GM23338 (cell line): ENCODE measurements at regions not wholly inside any gene's neighbourhood (a gene's known extent, or its start where the extent isn't known, plus 50 kb on each side); places are given as distances from the start of the nearest gene placed in this dataset.

Experiments used
- EZH2 ChIP-seq: fragments of 200-600 bp; sonication (generic); IDR thresholded peaks from one replicate; pipeline ENCODE4 v1.8.0; 2017; ENCODE audit warnings: antibody characterized with exemption, mild to moderate bottlenecking, low read depth; ENCODE audit not compliant: unreplicated experiment
- EZH2phosphoT487 ChIP-seq: fragments of 200-600 bp; sonication (generic); IDR thresholded peaks from one replicate; pipeline ENCODE4 v1.8.1; 2018; ENCODE audit warnings: antibody characterized with exemption; ENCODE audit not compliant: unreplicated experiment
- NANOG ChIP-seq: IDR thresholded peaks from 2 replicates; pipeline ENCODE4 v1.6.1; 2016; ENCODE audit warnings: antibody characterized with exemption, borderline replicate concordance
- POLR2AphosphoS5 ChIP-seq: IDR thresholded peaks from 2 replicates; pipeline ENCODE4 v1.6.1; 2016; ENCODE audit warnings: antibody characterized with exemption, low read depth
- TF ChIP-seq, protein P1 (sequence below), 2 experiments: fragments of 200-600 bp in 1 of 2; sonication (generic) in 1 of 2; conservative IDR thresholded peaks; 2 replicates each; pipeline versions ENCODE4 v1.5.1 to v1.6.1; 2016 to 2017; ENCODE audit warnings: antibody characterized with exemption in 2 of 2, low read depth in 2 of 2, mild to moderate bottlenecking in 2 of 2, moderate library complexity in 1 of 2
- TF ChIP-seq, protein P2 (sequence below): IDR thresholded peaks from one replicate; pipeline ENCODE4 v1.6.1; 2018; ENCODE audit warnings: antibody characterized with exemption; ENCODE audit not compliant: unreplicated experiment

DNA sequence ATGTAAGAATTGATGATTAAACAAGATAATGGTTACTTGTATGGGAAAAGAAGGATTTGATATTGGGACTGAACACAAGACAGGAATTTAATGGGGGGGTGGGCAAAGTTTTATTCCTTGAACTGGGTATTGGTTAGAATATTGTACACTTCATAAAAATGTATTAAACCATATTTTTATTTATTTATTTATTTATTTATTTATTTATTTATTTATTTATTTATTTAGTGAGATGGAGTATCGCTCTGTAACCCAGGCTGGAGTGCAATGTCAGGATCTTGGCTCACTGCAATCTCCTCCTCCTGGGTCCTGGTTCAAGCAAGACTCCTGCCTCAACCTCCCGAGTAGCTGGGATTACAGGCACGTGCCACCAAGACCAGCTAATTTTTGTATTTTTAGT, 287.1 kb upstream of the SLITRK5 start:
- TF ChIP-seq, protein P1, sequence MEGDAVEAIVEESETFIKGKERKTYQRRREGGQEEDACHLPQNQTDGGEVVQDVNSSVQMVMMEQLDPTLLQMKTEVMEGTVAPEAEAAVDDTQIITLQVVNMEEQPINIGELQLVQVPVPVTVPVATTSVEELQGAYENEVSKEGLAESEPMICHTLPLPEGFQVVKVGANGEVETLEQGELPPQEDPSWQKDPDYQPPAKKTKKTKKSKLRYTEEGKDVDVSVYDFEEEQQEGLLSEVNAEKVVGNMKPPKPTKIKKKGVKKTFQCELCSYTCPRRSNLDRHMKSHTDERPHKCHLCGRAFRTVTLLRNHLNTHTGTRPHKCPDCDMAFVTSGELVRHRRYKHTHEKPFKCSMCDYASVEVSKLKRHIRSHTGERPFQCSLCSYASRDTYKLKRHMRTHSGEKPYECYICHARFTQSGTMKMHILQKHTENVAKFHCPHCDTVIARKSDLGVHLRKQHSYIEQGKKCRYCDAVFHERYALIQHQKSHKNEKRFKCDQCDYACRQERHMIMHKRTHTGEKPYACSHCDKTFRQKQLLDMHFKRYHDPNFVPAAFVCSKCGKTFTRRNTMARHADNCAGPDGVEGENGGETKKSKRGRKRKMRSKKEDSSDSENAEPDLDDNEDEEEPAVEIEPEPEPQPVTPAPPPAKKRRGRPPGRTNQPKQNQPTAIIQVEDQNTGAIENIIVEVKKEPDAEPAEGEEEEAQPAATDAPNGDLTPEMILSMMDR (conservative IDR thresholded peaks at IDR 0.05; ENCODE audit: low read depth in 2 of 2) = no peak
- no peak for TF ChIP-seq EZH2phosphoT487
- TF ChIP-seq POLR2AphosphoS5 = no peak
- TF ChIP-seq, protein P2, sequence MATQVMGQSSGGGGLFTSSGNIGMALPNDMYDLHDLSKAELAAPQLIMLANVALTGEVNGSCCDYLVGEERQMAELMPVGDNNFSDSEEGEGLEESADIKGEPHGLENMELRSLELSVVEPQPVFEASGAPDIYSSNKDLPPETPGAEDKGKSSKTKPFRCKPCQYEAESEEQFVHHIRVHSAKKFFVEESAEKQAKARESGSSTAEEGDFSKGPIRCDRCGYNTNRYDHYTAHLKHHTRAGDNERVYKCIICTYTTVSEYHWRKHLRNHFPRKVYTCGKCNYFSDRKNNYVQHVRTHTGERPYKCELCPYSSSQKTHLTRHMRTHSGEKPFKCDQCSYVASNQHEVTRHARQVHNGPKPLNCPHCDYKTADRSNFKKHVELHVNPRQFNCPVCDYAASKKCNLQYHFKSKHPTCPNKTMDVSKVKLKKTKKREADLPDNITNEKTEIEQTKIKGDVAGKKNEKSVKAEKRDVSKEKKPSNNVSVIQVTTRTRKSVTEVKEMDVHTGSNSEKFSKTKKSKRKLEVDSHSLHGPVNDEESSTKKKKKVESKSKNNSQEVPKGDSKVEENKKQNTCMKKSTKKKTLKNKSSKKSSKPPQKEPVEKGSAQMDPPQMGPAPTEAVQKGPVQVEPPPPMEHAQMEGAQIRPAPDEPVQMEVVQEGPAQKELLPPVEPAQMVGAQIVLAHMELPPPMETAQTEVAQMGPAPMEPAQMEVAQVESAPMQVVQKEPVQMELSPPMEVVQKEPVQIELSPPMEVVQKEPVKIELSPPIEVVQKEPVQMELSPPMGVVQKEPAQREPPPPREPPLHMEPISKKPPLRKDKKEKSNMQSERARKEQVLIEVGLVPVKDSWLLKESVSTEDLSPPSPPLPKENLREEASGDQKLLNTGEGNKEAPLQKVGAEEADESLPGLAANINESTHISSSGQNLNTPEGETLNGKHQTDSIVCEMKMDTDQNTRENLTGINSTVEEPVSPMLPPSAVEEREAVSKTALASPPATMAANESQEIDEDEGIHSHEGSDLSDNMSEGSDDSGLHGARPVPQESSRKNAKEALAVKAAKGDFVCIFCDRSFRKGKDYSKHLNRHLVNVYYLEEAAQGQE = no peak
- no peak for TF ChIP-seq EZH2
- no peak for TF ChIP-seq NANOG
